MM.1S (cell line): ENCODE measurements at regions not wholly inside any gene's neighbourhood (a gene's known extent, or its start where the extent isn't known, plus 50 kb on each side); places are given as distances from the start of the nearest gene placed in this dataset.

Source experiments
- DNase-seq: peaks from one replicate; pipeline ENCODE4 v3.0.0-alpha.2; 2015
- H2AFZ ChIP-seq: fragments of 300-600 bp; sonication (generic); 2 replicates; pipeline ENCODE4 v1.6.0; 2016; ENCODE audit warnings: antibody characterized with exemption, low read length
- H3F3A ChIP-seq: fragments of 300-600 bp; sonication (generic); 2 replicates; pipeline ENCODE4 v1.6.1; 2016; ENCODE audit warnings: mild to moderate bottlenecking, antibody characterized with exemption, low read length, moderate library complexity, mixed read lengths; ENCODE audit not compliant: insufficient read depth
- H3K27ac ChIP-seq: fragments of 300-600 bp; sonication (generic); 2 replicates; pipeline ENCODE4 v1.5.1; 2016; ENCODE audit warnings: mild to moderate bottlenecking, low read length
- H3K27me3 ChIP-seq: fragments of 300-600 bp; sonication (generic); replicated peaks from 2 replicates; pipeline ENCODE4 v1.6.0; 2016; ENCODE audit warnings: low read length; ENCODE audit not compliant: insufficient read depth
- H3K36me3 ChIP-seq: fragments of 300-600 bp; sonication (generic); replicated peaks from 2 replicates; pipeline ENCODE4 v1.6.1; 2016; ENCODE audit warnings: mild to moderate bottlenecking, low read length, mixed read lengths; ENCODE audit not compliant: insufficient read depth
- H3K4me1 ChIP-seq: fragments of 300-600 bp; sonication (generic); 2 replicates; pipeline ENCODE4 v1.6.1; 2016; ENCODE audit warnings: low read length, mixed read lengths
- H3K4me2 ChIP-seq: fragments of 300-600 bp; sonication (generic); 2 replicates; pipeline ENCODE4 v1.6.0; 2016; ENCODE audit warnings: low read depth, low read length
- H3K4me3 ChIP-seq: fragments of 300-600 bp; sonication (generic); 2 replicates; pipeline ENCODE4 v1.5.1; 2016; ENCODE audit warnings: low read length, mixed read lengths
- H3K79me2 ChIP-seq: fragments of 300-600 bp; sonication (generic); 2 replicates; pipeline ENCODE4 v1.6.1; 2016; ENCODE audit warnings: mixed run types, low read length, mixed read lengths
- H3K9ac ChIP-seq: fragments of 300-600 bp; sonication (generic); 2 replicates; pipeline ENCODE4 v1.6.1; 2016; ENCODE audit warnings: low read length, mixed read lengths
- H3K9me2 ChIP-seq: fragments of 300-600 bp; sonication (generic); replicated peaks from 2 replicates; pipeline ENCODE4 v1.6.1; 2016; ENCODE audit warnings: mild to moderate bottlenecking, low read length, mixed read lengths; ENCODE audit not compliant: insufficient read depth
- H3K9me3 ChIP-seq: fragments of 300-600 bp; sonication (generic); replicated peaks from 2 replicates; pipeline ENCODE4 v1.6.1; 2016; ENCODE audit warnings: mild to moderate bottlenecking, low read length, mixed read lengths; ENCODE audit not compliant: insufficient read depth
- H4K20me1 ChIP-seq: fragments of 300-600 bp; sonication (generic); 2 replicates; pipeline ENCODE4 v1.6.1; 2016; ENCODE audit warnings: mild to moderate bottlenecking, low read length, moderate library complexity, mixed read lengths; ENCODE audit not compliant: insufficient read depth
- CTCF ChIP-seq: fragments of 300-600 bp; sonication (generic); IDR thresholded peaks from 2 replicates; pipeline ENCODE4 v1.5.1; 2016; ENCODE audit warnings: antibody characterized with exemption, low read length, mixed read lengths
- EZH2 ChIP-seq: fragments of 300-600 bp; sonication (generic); optimal IDR thresholded peaks from 2 replicates; pipeline ENCODE3; 2017; ENCODE audit warnings: low read depth, mild to moderate bottlenecking, antibody characterized with exemption, low read length, mixed read lengths
- EZH2phosphoT487 ChIP-seq: fragments of 300-600 bp; sonication (generic); IDR thresholded peaks from 2 replicates; pipeline ENCODE4 v1.6.1; 2018; ENCODE audit warnings: antibody characterized with exemption, low read length

- no peak overlapping the region for H3K27ac ChIP-seq
- DNase-seq = no peak
- H3K36me3 ChIP-seq = no peaks in the 10 kb centered on the region; the same call in 1 of the 2 replicates
Observed at GRCh38 chr15:25059698-25060471, 105.1 kb downstream of the SNRPN start.

GRCh38 chr15:25060472-25060803 lies 105.7 kb downstream of the SNRPN start:
- H3K4me3 ChIP-seq = no peak overlapping the region

More at GRCh38 chr15:25059698-25060471, 105.1 kb downstream of the SNRPN start:
- H2AFZ ChIP-seq = no peak overlapping the region
- H3K4me3 ChIP-seq = no peak overlapping the region
- no peaks in the 10 kb centered on the region for H3F3A ChIP-seq
- H3K9ac ChIP-seq = no peak overlapping the region
- no peaks in the 10 kb centered on the region for H3K9me2 ChIP-seq
- TF ChIP-seq CTCF = no peak
- H3K27me3 ChIP-seq = no peaks in the 10 kb centered on the region
- H3K4me1 ChIP-seq = no peaks in the 10 kb centered on the region
- H3K4me2 ChIP-seq = no peak overlapping the region
- no peaks in the 10 kb centered on the region for H4K20me1 ChIP-seq
- H3K9me3 ChIP-seq = no peaks in the 10 kb centered on the region
- H3K79me2 ChIP-seq = no peaks in the 10 kb centered on the region

GRCh38 chr15:25060996-25061620 lies 106.3 kb downstream of the SNRPN start:
- H3K9me3 ChIP-seq = no peaks in the 10 kb centered on the region

More at GRCh38 chr15:25060472-25060803, 105.7 kb downstream of the SNRPN start:
- Histone ChIP-seq H3K4me1 (no peaks in the 10 kb centered on the region), H3K36me3 (no peaks in the 10 kb centered on the region; the same call in 1 of the 2 replicates), H3K79me2 (no peaks in the 10 kb centered on the region), H3F3A (no peaks in the 10 kb centered on the region), H4K20me1 (no peaks in the 10 kb centered on the region), H3K4me2 (no peak overlapping the region), H3K9me2 (no peaks in the 10 kb centered on the region), H3K9me3 (no peaks in the 10 kb centered on the region), H2AFZ (no peak overlapping the region), H3K27me3 (no peaks in the 10 kb centered on the region), H3K9ac (no peak overlapping the region), H3K27ac (no peak overlapping the region)
- TF ChIP-seq EZH2phosphoT487 (no peak), EZH2 (no peak), CTCF (no peak)
- DNase-seq = no peak

More at GRCh38 chr15:25060996-25061620, 106.3 kb downstream of the SNRPN start:
- H4K20me1 ChIP-seq = no peaks in the 10 kb centered on the region
- no peak overlapping the region for H3K4me3 ChIP-seq
- H3K27ac ChIP-seq = no peak overlapping the region
- H3K36me3 ChIP-seq = no peaks in the 10 kb centered on the region; the same call in 1 of the 2 replicates
- no peak overlapping the region for H2AFZ ChIP-seq
- H3K27me3 ChIP-seq = no peaks in the 10 kb centered on the region
- H3K4me2 ChIP-seq = no peak overlapping the region
- H3F3A ChIP-seq = no peaks in the 10 kb centered on the region
- no peak for TF ChIP-seq CTCF
- TF ChIP-seq EZH2phosphoT487 = no peak
- no peak for TF ChIP-seq EZH2
- H3K9ac ChIP-seq = no peak overlapping the region
- no peaks in the 10 kb centered on the region for H3K9me2 ChIP-seq
- no peak for DNase-seq
- H3K4me1 ChIP-seq = no peaks in the 10 kb centered on the region
- no peaks in the 10 kb centered on the region for H3K79me2 ChIP-seq
